Osteoblast (primary cell): ENCODE measurements at regions not wholly inside any gene's neighbourhood (a gene's known extent, or its start where the extent isn't known, plus 50 kb on each side); places are given as distances from the start of the nearest gene placed in this dataset.

Experiments
- DNase-seq: peaks from one replicate; pipeline ENCODE4 v3.0.0; 2011; ENCODE audit warnings: low spot score, mixed read lengths; ENCODE audit not compliant: insufficient read length; ENCODE audit errors: missing footprints
- H2AFZ ChIP-seq: 2 replicates; pipeline ENCODE4 v1.6.0; 2011; ENCODE audit warnings: mild to moderate bottlenecking, low read length
- H3K27ac ChIP-seq: 2 replicates; pipeline ENCODE4 v1.5.1; 2011; ENCODE audit warnings: mild to moderate bottlenecking, low read depth, low read length, moderate library complexity
- H3K27me3 ChIP-seq: 2 replicates; pipeline ENCODE4 v1.6.0; 2012; ENCODE audit warnings: mild to moderate bottlenecking, control low read depth, inconsistent platforms, low read length, moderate library complexity; ENCODE audit not compliant: insufficient read depth
- H3K36me3 ChIP-seq: 2 replicates; pipeline ENCODE4 v1.5.1; 2011; ENCODE audit warnings: mild to moderate bottlenecking, low read length, control low read depth, moderate library complexity; ENCODE audit not compliant: insufficient read depth
- H3K4me1 ChIP-seq: 2 replicates; pipeline ENCODE4 v1.5.1; 2011; ENCODE audit warnings: mild to moderate bottlenecking, low read length, control low read depth, moderate library complexity; ENCODE audit not compliant: insufficient read depth
- H3K4me2 ChIP-seq: 2 replicates; pipeline ENCODE4 v1.6.0; 2011; ENCODE audit warnings: mild to moderate bottlenecking, low read length; ENCODE audit not compliant: insufficient read depth
- H3K4me3 ChIP-seq: fragments of 200-600 bp; sonication (generic); 3 replicates; pipeline ENCODE4 v1.5.1; 2012; ENCODE audit warnings: mild to moderate bottlenecking, low read length, inconsistent platforms; ENCODE audit not compliant: insufficient read depth
- H3K79me2 ChIP-seq: 2 replicates; pipeline ENCODE4 v1.6.0; 2012; ENCODE audit warnings: mild to moderate bottlenecking, low read length, control low read depth, inconsistent platforms; ENCODE audit not compliant: insufficient read depth
- H3K9me3 ChIP-seq: 2 replicates; pipeline ENCODE4 v1.5.1; 2011; ENCODE audit warnings: low read depth, low read length, control low read depth
- H4K20me1 ChIP-seq: 2 replicates; pipeline ENCODE4 v1.6.0; 2012; ENCODE audit warnings: mild to moderate bottlenecking, low read length, control low read depth; ENCODE audit not compliant: insufficient read depth
- TF ChIP-seq, protein P1 (sequence below): IDR thresholded peaks from 2 replicates; pipeline ENCODE4 v1.5.1; 2011; ENCODE audit warnings: mild to moderate bottlenecking, low read depth, low read length, moderate library complexity; ENCODE audit errors: extremely low read depth

DNA sequence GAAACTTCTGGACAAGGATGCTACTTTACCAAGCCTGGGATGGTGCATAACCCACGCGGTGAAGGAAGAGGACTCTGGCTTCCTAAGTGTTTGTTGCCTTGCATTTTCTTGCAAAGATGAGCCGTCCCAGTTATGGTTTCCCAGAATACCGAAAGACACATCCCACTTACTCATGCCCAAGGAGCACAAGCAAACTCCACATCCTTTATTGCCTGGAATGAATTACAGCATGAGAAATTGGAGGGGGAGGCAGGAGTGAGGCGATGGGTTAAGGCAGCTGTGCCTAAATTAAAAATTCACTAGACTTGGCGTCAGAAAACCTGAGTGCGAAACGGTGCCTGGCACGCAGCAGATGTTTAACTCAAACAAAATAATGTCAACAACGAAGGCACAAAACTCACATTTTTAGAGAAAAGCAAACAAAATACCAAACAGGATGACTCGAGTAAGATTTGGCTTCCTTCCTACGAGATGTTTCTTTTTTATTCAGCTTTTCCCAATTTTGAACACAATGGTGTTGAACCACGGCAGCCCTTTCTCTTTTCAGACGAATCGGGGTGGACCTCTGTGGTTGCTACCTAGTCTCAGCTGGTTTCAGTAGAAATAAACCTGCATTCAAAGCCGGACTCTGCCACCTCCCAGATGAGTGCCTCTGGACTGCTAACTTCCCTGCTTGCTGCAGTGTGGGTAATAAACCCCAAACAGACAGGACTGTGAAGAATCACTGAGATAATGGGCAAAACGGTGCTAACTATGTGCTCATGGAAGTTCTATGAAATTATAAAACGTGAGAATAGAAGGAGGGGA, 100.3 kb upstream of the NCK2 start:
- no peaks in the 10 kb centered on the region for H4K20me1 ChIP-seq
- H3K4me1 ChIP-seq = peaks cover 9% of the 10 kb centered on the region
- TF ChIP-seq, protein P1, sequence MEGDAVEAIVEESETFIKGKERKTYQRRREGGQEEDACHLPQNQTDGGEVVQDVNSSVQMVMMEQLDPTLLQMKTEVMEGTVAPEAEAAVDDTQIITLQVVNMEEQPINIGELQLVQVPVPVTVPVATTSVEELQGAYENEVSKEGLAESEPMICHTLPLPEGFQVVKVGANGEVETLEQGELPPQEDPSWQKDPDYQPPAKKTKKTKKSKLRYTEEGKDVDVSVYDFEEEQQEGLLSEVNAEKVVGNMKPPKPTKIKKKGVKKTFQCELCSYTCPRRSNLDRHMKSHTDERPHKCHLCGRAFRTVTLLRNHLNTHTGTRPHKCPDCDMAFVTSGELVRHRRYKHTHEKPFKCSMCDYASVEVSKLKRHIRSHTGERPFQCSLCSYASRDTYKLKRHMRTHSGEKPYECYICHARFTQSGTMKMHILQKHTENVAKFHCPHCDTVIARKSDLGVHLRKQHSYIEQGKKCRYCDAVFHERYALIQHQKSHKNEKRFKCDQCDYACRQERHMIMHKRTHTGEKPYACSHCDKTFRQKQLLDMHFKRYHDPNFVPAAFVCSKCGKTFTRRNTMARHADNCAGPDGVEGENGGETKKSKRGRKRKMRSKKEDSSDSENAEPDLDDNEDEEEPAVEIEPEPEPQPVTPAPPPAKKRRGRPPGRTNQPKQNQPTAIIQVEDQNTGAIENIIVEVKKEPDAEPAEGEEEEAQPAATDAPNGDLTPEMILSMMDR = no peak
- H3K4me3 ChIP-seq = peak overlapping the region; percentile 48
- no peak overlapping the region for H3K27ac ChIP-seq
- peak overlapping the region; percentile 50 for H2AFZ ChIP-seq
- H3K9me3 ChIP-seq = no peaks in the 10 kb centered on the region
- no peaks in the 10 kb centered on the region for H3K79me2 ChIP-seq
- DNase-seq = no peak
- H3K27me3 ChIP-seq = peaks cover 35% of the 10 kb centered on the region
- H3K36me3 ChIP-seq = no peaks in the 10 kb centered on the region
- H3K4me2 ChIP-seq = peak overlapping the region; percentile 60

DNA sequence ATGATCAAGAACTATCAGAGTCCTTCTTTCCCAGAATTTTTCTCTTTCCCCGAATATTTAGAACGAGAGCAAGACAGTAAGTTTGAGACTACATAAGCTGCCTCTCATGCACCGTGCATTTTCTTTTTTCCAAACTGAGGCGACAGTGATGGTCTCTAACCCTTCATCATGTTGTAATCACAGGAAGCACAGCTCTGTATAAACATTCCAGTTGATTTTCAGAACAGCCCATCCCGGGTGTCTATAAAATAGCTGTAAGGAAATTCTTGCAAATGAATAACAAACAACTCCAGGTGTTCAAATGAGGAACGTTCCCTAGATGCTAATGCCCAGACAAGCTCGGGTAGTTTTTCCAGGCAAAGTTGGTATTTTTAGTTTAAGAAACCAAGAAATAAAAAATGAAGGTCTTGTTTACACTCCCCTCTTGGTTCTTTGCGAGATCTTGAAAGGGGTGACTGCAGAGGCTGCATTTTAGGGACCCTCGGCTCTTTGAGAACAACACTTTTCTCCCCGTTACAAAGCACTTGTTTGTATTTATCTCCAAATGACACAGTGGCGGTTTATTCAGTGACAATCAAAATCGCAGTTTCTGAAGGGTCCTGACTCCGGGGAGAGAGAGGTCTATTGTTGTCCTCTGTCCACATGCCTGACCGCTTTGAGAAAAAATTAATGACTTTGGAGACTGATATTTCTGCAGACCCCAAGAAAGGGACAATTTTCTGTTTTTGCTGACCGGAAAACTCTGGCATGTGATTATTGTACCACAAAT, 101.1 kb upstream of the NCK2 start:
- Histone ChIP-seq H3K9me3 (no peaks in the 10 kb centered on the region), H3K4me2 (peak overlapping the region; percentile 60), H3K4me1 (peaks cover 9% of the 10 kb centered on the region), H2AFZ (no peak overlapping the region), H4K20me1 (no peaks in the 10 kb centered on the region), H3K4me3 (no peak overlapping the region), H3K79me2 (no peaks in the 10 kb centered on the region), H3K27me3 (peaks cover 35% of the 10 kb centered on the region), H3K36me3 (no peaks in the 10 kb centered on the region), H3K27ac (no peak overlapping the region)
- DNase-seq = no peak
- TF ChIP-seq, protein P1 = no peak

GRCh38 chr2:105641389-105641811, 103.3 kb upstream of the NCK2 start:
- peaks cover 9% of the 10 kb centered on the region for H3K4me1 ChIP-seq
- DNase-seq = no peak
- no peaks in the 10 kb centered on the region for H3K36me3 ChIP-seq

More at GRCh38 chr2:105641389-105641811, 103.3 kb upstream of the NCK2 start:
- TF ChIP-seq, protein P1 = no peak
- H2AFZ ChIP-seq = no peak overlapping the region
- no peaks in the 10 kb centered on the region for H4K20me1 ChIP-seq
- H3K27me3 ChIP-seq = peaks cover 38% of the 10 kb centered on the region
- no peaks in the 10 kb centered on the region for H3K79me2 ChIP-seq
- H3K27ac ChIP-seq = no peak overlapping the region
- H3K4me3 ChIP-seq = no peak overlapping the region
- no peaks in the 10 kb centered on the region for H3K9me3 ChIP-seq
- H3K4me2 ChIP-seq = no peak overlapping the region
